T-cell (primary cell): ENCODE measurements at regions not wholly inside any gene's neighbourhood (a gene's known extent, or its start where the extent isn't known, plus 50 kb on each side); places are given as distances from the start of the nearest gene placed in this dataset.

Experiments used
- ATAC-seq, 4 experiments: fragments of 200-7000 bp in 3 of 4; fragments of 150-1000 bp in 1 of 4; cut with Tn5 transposase; replicated peaks in 1 of 4; 1 replicate in 3 of 4; 2 replicates in 1 of 4; pipeline ENCODE4 v1.10.0; 2021; ENCODE audit warnings: moderate library complexity in 3 of 4, mild to moderate bottlenecking in 2 of 4, moderate number of reproducible peaks in 1 of 4
- CTCF ChIA-PET, 2 donors: fragments of 300-600 bp; sonication (Branson Sonifier 250); formaldehyde crosslinking; loops; one replicate each; lab custom pipeline; 2022; ENCODE audit warnings: antibody characterized with exemption in 2 of 2; lab: Charles Lee
- POLR2A ChIA-PET, 2 donors: fragments of 300-600 bp; sonication (Branson Sonifier 250); formaldehyde crosslinking; loops; one replicate each; lab custom pipeline; 2022; ENCODE audit warnings: antibody characterized with exemption in 2 of 2; lab: Charles Lee
- DNase-seq, 35 experiments: peaks; one replicate each; pipeline versions ENCODE4 v3.0.0 to v3.0.0-alpha.2; 2013 to 2023
- H3K27ac ChIP-seq: one replicate; pipeline ENCODE4 v1.5.1; 2013; ENCODE audit warnings: low read length
- H3K27me3 ChIP-seq, 2 experiments: replicated peaks in 1 of 2; 1 replicate in 1 of 2; 2 replicates in 1 of 2; pipeline versions ENCODE4 v1.6.1 to v1.7.0; 2013; ENCODE audit warnings: low read length in 1 of 2, mixed read lengths in 1 of 2; ENCODE audit not compliant: control insufficient read depth in 2 of 2, insufficient read depth in 2 of 2; ENCODE audit errors: extremely low read depth in 1 of 2
- H3K36me3 ChIP-seq, 2 donors: 1 replicate in 1 of 2; 2 replicates in 1 of 2; pipeline versions ENCODE4 v1.6.1 to v1.7.0; 2013; ENCODE audit warnings: low read length in 1 of 2; ENCODE audit not compliant: control insufficient read depth in 2 of 2, insufficient read depth in 1 of 2; ENCODE audit errors: extremely low read depth in 1 of 2
- H3K4me1 ChIP-seq, 2 experiments: 1 replicate in 1 of 2; 2 replicates in 1 of 2; pipeline versions ENCODE4 v1.6.1 to v1.7.0; 2013; ENCODE audit warnings: low read length in 2 of 2, mixed read lengths in 1 of 2; ENCODE audit not compliant: insufficient read depth in 2 of 2, control insufficient read depth in 1 of 2; ENCODE audit errors: extremely low read depth in 1 of 2
- H3K4me3 ChIP-seq, 2 donors: 1 replicate in 1 of 2; 2 replicates in 1 of 2; pipeline versions ENCODE4 v1.5.1 to v1.7.0; 2013; ENCODE audit warnings: mild to moderate bottlenecking in 2 of 2, low read length in 1 of 2, moderate library complexity in 1 of 2; ENCODE audit not compliant: control insufficient read depth in 1 of 2; ENCODE audit errors: extremely low read depth in 1 of 2
- H3K9me3 ChIP-seq: 2 replicates; pipeline ENCODE4 v1.7.0; 2013
- H3K27ac Mint-ChIP-seq, 2 donors: one replicate each; pipeline ENCODE4 v1.8.0; 2020 to 2021; ENCODE audit warnings: mild to moderate bottlenecking in 2 of 2, mixed read lengths in 2 of 2
- H3K27me3 Mint-ChIP-seq, 2 donors: one replicate each; pipeline ENCODE4 v1.8.0; 2021 to 2022; ENCODE audit warnings: mixed read lengths in 2 of 2
- H3K36me3 Mint-ChIP-seq: one replicate; pipeline ENCODE4 v1.8.0; 2021; ENCODE audit warnings: mixed read lengths
- H3K4me1 Mint-ChIP-seq, 3 donors: one replicate each; pipeline ENCODE4 v1.8.0; 2020 to 2022; ENCODE audit warnings: mixed read lengths in 3 of 3, mild to moderate bottlenecking in 1 of 3
- H3K4me3 Mint-ChIP-seq, 3 donors: one replicate each; pipeline ENCODE4 v1.8.0; 2020 to 2022; ENCODE audit warnings: mild to moderate bottlenecking in 3 of 3, mixed read lengths in 3 of 3, moderate library complexity in 3 of 3
- H3K9me3 Mint-ChIP-seq, 3 donors: one replicate each; pipeline ENCODE4 v1.8.0; 2020 to 2022; ENCODE audit warnings: mixed read lengths in 3 of 3
- WGBS: methylation state at CpG from one replicate; pipeline ENCODE4 v1.1.5; 2013; ENCODE audit warnings: missing lambda C conversion rate; ENCODE audit not compliant: insufficient coverage; 5-methylcytosine and 5-hydroxymethylcytosine counted together

DNA sequence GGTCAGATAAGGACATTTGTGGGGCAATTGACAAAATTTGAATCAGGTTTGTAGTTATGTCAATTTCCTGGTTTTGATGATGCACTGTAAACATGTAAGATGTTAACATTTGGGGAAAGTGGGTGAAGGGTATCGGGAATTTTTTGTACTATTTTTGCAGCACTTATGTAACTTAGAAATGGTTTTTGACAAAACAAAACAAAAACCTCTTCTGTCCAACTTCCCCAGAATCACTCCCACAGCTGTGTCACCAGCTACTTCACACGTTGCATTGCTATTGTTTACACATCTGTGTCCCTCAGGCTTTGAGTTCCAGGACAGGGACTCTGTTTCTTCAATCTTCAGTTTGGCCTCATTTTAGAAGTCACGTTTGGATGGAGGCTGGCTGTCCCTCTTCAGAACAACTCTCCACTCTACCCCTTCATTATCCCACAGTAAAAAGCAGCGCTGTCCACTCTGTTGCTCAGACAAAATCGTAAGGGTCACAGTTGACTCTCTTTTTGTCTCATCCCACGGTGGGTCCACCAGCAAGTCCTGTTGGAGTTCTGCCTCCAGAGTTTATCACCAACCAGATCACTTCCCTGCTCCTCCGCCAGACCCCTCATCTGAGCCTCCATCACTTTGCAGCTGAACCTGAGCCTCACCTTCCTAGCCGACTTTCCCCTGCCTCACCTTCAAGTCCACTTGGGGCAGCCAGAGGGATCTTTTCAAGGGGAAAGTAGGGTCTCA lies 63.2 kb downstream of the NENF start:
- H3K27me3 ChIP-seq = peaks cover 0 to 15% of the 10 kb centered on the region in 2 experiments
- no peaks in the 10 kb centered on the region for H3K36me3 Mint-ChIP-seq
- ATAC-seq = no peak
- no peak overlapping the region for H3K27ac ChIP-seq
- H3K27ac Mint-ChIP-seq = no peak overlapping the region
- H3K36me3 ChIP-seq = no peaks in the 10 kb centered on the region
- H3K9me3 ChIP-seq = no peaks in the 10 kb centered on the region
- H3K4me1 Mint-ChIP-seq = no peaks in the 10 kb centered on the region
- H3K27me3 Mint-ChIP-seq = peaks cover 5 to 23% of the 10 kb centered on the region in 2 donors
- no peaks in the 10 kb centered on the region for H3K4me1 ChIP-seq
- H3K4me3 ChIP-seq = no peak overlapping the region
- CTCF ChIA-PET = no interaction called here
- WGBS = 76% methylated on average over 7 of the region's 8 CpGs
- DNase-seq = no peak
- H3K4me3 Mint-ChIP-seq = no peak overlapping the region
- POLR2A ChIA-PET = interaction anchor here in 1 of 2 donors (0.6 kb wide), 1 partner anchor 258 kb away, joined by 4 read pairs; no protein-coding TSS in a partner anchor
- no peaks in the 10 kb centered on the region for H3K9me3 Mint-ChIP-seq

- Histone ChIP-seq H3K27me3 (peaks cover 0 to 15% of the 10 kb centered on the region in 2 experiments), H3K36me3 (no peaks in the 10 kb centered on the region), H3K27ac (no peak overlapping the region), H3K4me1 (no peaks in the 10 kb centered on the region), H3K9me3 (no peaks in the 10 kb centered on the region), H3K4me3 (no peak overlapping the region)
- H3K4me3 Mint-ChIP-seq = no peak overlapping the region
- POLR2A ChIA-PET = interaction anchor here in 1 of 2 donors (0.6 kb wide), 1 partner anchor 259 kb away, joined by 4 read pairs; no protein-coding TSS in a partner anchor
- DNase-seq = no peak
- 79% methylated on average over 3 of the region's 4 CpGs for WGBS
- no peaks in the 10 kb centered on the region for H3K36me3 Mint-ChIP-seq
- ATAC-seq = no peak
- H3K27ac Mint-ChIP-seq = no peak overlapping the region
- H3K9me3 Mint-ChIP-seq = peaks cover 0 to 3% (median 2%) of the 10 kb centered on the region in 3 donors
- H3K27me3 Mint-ChIP-seq = peaks cover 3 to 19% of the 10 kb centered on the region in 2 donors
- no peaks in the 10 kb centered on the region for H3K4me1 Mint-ChIP-seq
- CTCF ChIA-PET = no interaction called here
Measured at GRCh38 chr1:212496682-212497081, 64.0 kb downstream of the NENF start.

GRCh38 chr1:212497553-212497952 lies 64.8 kb downstream of the NENF start:
- no peaks in the 10 kb centered on the region for H3K36me3 Mint-ChIP-seq
- H3K27ac ChIP-seq = no peak overlapping the region
- ChIA-PET CTCF (no interaction called here), POLR2A (no interaction called here)
- H3K4me3 Mint-ChIP-seq = no peak overlapping the region
- no peak overlapping the region for H3K27ac Mint-ChIP-seq
- peaks cover 0 to 19% of the 10 kb centered on the region in 2 experiments for H3K27me3 ChIP-seq
- H3K27me3 Mint-ChIP-seq = peaks cover 3 to 17% of the 10 kb centered on the region in 2 donors
- DNase-seq = no peak
- H3K4me1 Mint-ChIP-seq = no peaks in the 10 kb centered on the region
- H3K4me3 ChIP-seq = no peak overlapping the region
- WGBS = 80% methylated on average over 1 of the region's 3 CpGs
- H3K9me3 Mint-ChIP-seq = peaks cover 0 to 3% (median 2%) of the 10 kb centered on the region in 3 donors
- H3K4me1 ChIP-seq = no peaks in the 10 kb centered on the region
- ATAC-seq = no peak
- H3K9me3 ChIP-seq = no peaks in the 10 kb centered on the region
- H3K36me3 ChIP-seq = no peaks in the 10 kb centered on the region

DNA sequence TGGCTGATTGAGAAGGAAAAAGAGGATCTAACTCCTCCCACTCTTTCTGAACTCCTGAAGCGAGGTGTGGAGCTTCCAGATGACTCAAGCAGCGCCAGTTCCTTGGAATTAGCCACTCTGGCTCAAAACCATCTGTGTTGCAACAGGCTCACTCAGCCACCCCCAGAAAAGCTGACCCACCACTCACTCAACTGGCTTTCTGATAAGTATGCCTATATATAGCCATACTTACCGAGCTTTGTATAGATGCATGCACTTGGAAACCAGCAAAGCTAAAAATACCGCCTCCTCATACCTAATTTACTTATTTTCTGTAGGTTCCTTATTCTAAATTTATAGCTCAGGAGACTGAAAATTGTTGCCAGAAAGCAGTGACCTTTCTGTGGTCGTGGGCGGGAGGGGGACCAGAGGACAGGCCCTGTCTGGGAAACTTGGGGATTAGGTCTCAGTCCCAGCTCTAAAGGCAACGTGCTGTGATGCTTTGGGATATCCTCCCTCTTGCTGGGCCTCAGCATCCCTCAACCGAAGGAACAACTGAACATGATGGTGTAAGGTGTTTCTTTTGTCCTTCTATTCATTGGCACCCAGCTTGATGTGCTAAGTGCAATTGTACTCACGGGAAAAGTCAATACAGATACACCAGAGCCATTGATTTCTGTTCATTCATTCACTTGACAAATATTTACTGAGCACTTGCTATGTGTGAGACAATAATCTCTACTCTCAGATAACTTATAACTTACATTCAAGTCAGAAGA lies 65.7 kb downstream of the NENF start:
- H3K27me3 Mint-ChIP-seq = peaks cover 3 to 17% of the 10 kb centered on the region in 2 donors
- Histone ChIP-seq H3K36me3 (no peaks in the 10 kb centered on the region), H3K4me1 (no peaks in the 10 kb centered on the region), H3K4me3 (no peak overlapping the region), H3K27ac (no peak overlapping the region), H3K27me3 (peaks cover 0 to 21% of the 10 kb centered on the region in 2 experiments), H3K9me3 (no peaks in the 10 kb centered on the region)
- H3K9me3 Mint-ChIP-seq = peaks cover 0 to 3% (median 2%) of the 10 kb centered on the region in 3 donors
- no peaks in the 10 kb centered on the region for H3K4me1 Mint-ChIP-seq
- H3K36me3 Mint-ChIP-seq = no peaks in the 10 kb centered on the region
- CTCF ChIA-PET = interaction anchor here (0.6 kb wide), 2 partner anchors 116 to 517 kb away, joined by 3 read pairs; no protein-coding TSS in a partner anchor
- ATAC-seq (no peak), DNase-seq (no peak)
- WGBS = 69% methylated on average over 7 of the region's 9 CpGs
- H3K27ac Mint-ChIP-seq = no peak overlapping the region
- no peak overlapping the region for H3K4me3 Mint-ChIP-seq
- POLR2A ChIA-PET = no interaction called here

DNA sequence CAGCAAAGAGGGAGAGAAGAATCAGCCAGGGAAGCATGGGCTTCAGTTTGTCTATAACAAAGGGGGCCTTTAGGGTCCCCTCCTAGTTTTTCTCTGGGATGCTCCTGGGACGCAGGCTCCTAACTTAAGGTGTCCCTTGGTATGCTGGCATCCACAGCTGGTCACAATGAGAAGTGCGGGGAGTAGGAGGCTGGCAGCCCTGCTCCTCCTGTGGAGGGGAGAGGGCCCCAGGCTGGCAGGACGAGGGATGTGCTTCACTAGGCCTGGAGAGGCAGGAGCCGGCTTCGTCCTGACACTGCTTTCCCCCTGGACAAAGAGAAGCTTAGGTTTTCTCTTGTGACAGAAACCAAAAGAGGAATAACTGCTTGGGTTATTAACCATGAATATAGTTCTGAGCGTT lies 67.6 kb downstream of the NENF start:
- CTCF ChIA-PET = no interaction called here

DNA sequence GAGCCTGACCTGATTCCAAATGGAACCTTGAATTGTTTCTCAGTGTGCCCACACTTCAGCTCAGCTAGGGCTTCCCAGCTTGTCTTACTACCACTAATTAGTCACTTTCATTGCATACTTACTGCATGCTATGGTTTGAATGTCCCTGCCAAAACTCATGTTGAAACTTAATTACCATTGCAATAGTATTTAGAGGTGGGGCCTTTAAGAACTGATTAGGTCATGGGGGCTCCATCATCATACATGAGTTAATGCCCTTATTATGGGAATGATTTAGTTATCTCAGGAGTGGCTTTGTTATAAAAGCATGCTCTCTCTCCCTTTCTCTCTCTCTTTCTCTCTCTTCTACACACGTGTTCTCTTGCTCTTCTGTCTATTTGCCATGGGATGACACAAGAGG lies 68.3 kb downstream of the NENF start:
- Histone ChIP-seq H3K9me3 (no peaks in the 10 kb centered on the region), H3K36me3 (no peaks in the 10 kb centered on the region), H3K27me3 (peaks cover 0 to 23% of the 10 kb centered on the region in 2 experiments), H3K4me3 (no peak overlapping the region), H3K4me1 (no peaks in the 10 kb centered on the region), H3K27ac (no peak overlapping the region)
- CTCF ChIA-PET = interaction anchor here in 1 of 2 donors (0.6 kb wide), 1 partner anchor 907 kb away, joined by 4 read pairs; no protein-coding TSS in a partner anchor
- Mint-ChIP-seq H3K4me1 (no peaks in the 10 kb centered on the region), H3K4me3 (no peak overlapping the region), H3K27ac (no peak overlapping the region), H3K27me3 (peaks cover 3 to 20% of the 10 kb centered on the region in 2 donors), H3K36me3 (no peaks in the 10 kb centered on the region), H3K9me3 (peaks cover 0 to 3% (median 2%) of the 10 kb centered on the region in 3 donors)
- POLR2A ChIA-PET = no interaction called here
- DNase-seq (no peak), ATAC-seq (no peak)
- no CpG with 5 or more reads among the region's 1 CpG for WGBS

More for the DNA sequence above, 67.6 kb downstream of the NENF start:
- Histone ChIP-seq H3K9me3 (no peaks in the 10 kb centered on the region), H3K4me3 (no peak overlapping the region), H3K27ac (no peak overlapping the region), H3K27me3 (peaks cover 0 to 21% of the 10 kb centered on the region in 2 experiments), H3K4me1 (no peaks in the 10 kb centered on the region), H3K36me3 (no peaks in the 10 kb centered on the region)
- Mint-ChIP-seq H3K4me1 (no peaks in the 10 kb centered on the region), H3K27me3 (peaks cover 3 to 19% of the 10 kb centered on the region in 2 donors), H3K27ac (no peak overlapping the region), H3K9me3 (peaks cover 0 to 3% (median 2%) of the 10 kb centered on the region in 3 donors), H3K4me3 (no peak overlapping the region), H3K36me3 (no peaks in the 10 kb centered on the region)
- 93% methylated on average over 2 of the region's 6 CpGs for WGBS
- ATAC-seq (no peak), DNase-seq (no peak)
- POLR2A ChIA-PET = no interaction called here
